ENCODE measurements at regions not wholly inside any gene's neighbourhood (a gene's known extent, or its start where the extent isn't known, plus 50 kb on each side); places are given as distances from the start of the nearest gene placed in this dataset.

DNA sequence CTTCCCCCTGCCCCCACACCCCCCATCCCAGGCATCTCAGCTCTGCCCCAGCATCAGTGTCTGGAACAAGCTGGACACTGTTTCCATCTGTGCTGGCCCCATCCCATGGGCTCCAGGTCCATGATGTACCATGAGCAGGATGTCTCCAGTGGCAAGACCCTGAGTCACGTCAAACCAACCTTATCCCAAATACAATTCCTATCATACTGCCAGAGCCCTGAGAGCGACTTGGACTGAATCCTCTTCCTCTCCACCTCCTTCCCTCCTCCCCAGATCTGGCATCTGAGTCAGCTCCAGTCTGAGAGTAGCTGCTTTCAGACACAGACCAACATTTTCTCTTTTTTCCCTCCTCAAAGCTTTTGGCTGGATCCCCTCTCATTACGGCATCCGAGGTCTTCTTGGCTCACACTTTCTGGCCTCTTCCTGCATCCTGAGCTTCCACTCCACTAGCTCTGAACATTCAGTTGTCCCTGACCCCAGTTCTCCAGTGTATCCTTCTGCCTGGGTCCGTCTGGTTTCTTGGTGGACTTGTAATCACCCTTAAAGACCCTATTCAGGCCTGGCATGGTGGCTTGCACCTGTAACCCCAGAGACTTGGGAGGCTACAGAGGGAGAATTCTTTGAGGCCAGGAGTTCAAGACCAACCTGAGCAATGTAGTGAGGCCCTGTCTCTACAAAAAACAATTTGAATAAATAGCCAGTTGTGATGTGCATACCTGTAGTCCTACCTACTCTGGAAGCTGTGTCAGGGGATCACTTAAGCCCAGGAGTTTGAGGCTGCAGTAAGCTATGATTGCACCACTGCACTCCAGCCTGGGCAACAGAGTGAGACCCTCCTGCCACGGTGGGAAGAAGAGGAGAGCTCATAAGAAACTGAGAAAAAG lies 68.3 kb downstream of the ACKR3 start:
- no peak for TF ChIP-seq TAF1 (IDR thresholded peaks at IDR 0.05; ENCODE audit: borderline replicate concordance, low read depth, low read length)
- TF ChIP-seq NRF1 (IDR thresholded peaks at IDR 0.05; ENCODE audit: low read depth, low read length), result no peak
- TF ChIP-seq, protein P1, sequence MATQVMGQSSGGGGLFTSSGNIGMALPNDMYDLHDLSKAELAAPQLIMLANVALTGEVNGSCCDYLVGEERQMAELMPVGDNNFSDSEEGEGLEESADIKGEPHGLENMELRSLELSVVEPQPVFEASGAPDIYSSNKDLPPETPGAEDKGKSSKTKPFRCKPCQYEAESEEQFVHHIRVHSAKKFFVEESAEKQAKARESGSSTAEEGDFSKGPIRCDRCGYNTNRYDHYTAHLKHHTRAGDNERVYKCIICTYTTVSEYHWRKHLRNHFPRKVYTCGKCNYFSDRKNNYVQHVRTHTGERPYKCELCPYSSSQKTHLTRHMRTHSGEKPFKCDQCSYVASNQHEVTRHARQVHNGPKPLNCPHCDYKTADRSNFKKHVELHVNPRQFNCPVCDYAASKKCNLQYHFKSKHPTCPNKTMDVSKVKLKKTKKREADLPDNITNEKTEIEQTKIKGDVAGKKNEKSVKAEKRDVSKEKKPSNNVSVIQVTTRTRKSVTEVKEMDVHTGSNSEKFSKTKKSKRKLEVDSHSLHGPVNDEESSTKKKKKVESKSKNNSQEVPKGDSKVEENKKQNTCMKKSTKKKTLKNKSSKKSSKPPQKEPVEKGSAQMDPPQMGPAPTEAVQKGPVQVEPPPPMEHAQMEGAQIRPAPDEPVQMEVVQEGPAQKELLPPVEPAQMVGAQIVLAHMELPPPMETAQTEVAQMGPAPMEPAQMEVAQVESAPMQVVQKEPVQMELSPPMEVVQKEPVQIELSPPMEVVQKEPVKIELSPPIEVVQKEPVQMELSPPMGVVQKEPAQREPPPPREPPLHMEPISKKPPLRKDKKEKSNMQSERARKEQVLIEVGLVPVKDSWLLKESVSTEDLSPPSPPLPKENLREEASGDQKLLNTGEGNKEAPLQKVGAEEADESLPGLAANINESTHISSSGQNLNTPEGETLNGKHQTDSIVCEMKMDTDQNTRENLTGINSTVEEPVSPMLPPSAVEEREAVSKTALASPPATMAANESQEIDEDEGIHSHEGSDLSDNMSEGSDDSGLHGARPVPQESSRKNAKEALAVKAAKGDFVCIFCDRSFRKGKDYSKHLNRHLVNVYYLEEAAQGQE (IDR thresholded peaks at IDR 0.05; ENCODE audit: low read depth, low read length), result no peak
- TF ChIP-seq, protein P2, sequence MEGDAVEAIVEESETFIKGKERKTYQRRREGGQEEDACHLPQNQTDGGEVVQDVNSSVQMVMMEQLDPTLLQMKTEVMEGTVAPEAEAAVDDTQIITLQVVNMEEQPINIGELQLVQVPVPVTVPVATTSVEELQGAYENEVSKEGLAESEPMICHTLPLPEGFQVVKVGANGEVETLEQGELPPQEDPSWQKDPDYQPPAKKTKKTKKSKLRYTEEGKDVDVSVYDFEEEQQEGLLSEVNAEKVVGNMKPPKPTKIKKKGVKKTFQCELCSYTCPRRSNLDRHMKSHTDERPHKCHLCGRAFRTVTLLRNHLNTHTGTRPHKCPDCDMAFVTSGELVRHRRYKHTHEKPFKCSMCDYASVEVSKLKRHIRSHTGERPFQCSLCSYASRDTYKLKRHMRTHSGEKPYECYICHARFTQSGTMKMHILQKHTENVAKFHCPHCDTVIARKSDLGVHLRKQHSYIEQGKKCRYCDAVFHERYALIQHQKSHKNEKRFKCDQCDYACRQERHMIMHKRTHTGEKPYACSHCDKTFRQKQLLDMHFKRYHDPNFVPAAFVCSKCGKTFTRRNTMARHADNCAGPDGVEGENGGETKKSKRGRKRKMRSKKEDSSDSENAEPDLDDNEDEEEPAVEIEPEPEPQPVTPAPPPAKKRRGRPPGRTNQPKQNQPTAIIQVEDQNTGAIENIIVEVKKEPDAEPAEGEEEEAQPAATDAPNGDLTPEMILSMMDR (IDR thresholded peaks at IDR 0.05), result no peak
- no peak for TF ChIP-seq TEAD4 (IDR thresholded peaks at IDR 0.05; ENCODE audit: borderline replicate concordance, insufficient read depth)
- TF ChIP-seq EZH2phosphoT487 (IDR thresholded peaks at IDR 0.05; ENCODE audit: borderline replicate concordance, low read depth), result no peak
